SK-N-SH (cell line): ENCODE measurements at regions not wholly inside any gene's neighbourhood (a gene's known extent, or its start where the extent isn't known, plus 50 kb on each side); places are given as distances from the start of the nearest gene placed in this dataset.

Experiments used
- CHD2 ChIP-seq: fragments of 150-350 bp; IDR thresholded peaks from 2 replicates; pipeline ENCODE4 v1.6.1; 2018; ENCODE audit warnings: low read length; ENCODE audit not compliant: partially characterized antibody
- EP300 ChIP-seq, 2 experiments: IDR thresholded peaks; 2 replicates each; pipeline versions ENCODE4 v1.4.0 to v1.6.1; 2012; ENCODE audit warnings: borderline replicate concordance in 1 of 2, low read depth in 1 of 2, low read length in 1 of 2
- MAX ChIP-seq: IDR thresholded peaks from 2 replicates; pipeline ENCODE4 v1.4.0; 2012; ENCODE audit warnings: low read depth
- MXI1 ChIP-seq: IDR thresholded peaks from 2 replicates; pipeline ENCODE4 v1.6.1; 2012; ENCODE audit warnings: mild to moderate bottlenecking, low read depth, low read length, improper control_type of control experiment
- PBX3 ChIP-seq: IDR thresholded peaks from 2 replicates; pipeline ENCODE4; 2012
- RAD21 ChIP-seq: IDR thresholded peaks from 2 replicates; pipeline ENCODE4 v1.6.1; 2012; ENCODE audit warnings: mild to moderate bottlenecking, low read length
- TAF1 ChIP-seq: IDR thresholded peaks from 2 replicates; pipeline ENCODE4 v1.6.1; 2012; ENCODE audit warnings: low read depth, mild to moderate bottlenecking, low read length, moderate library complexity, borderline replicate concordance
- TCF12 ChIP-seq: IDR thresholded peaks from 2 replicates; pipeline ENCODE4 v1.4.0; 2012
- TF ChIP-seq, protein P1 (sequence below): fragments of 200-600 bp; sonication (generic); IDR thresholded peaks from 2 replicates; pipeline ENCODE4 v1.6.1; 2017; ENCODE audit warnings: antibody characterized with exemption, mild to moderate bottlenecking, moderate library complexity

- TF ChIP-seq EP300 (IDR thresholded peaks at IDR 0.05; ENCODE audit: borderline replicate concordance in 1 of 2, low read depth in 1 of 2, low read length in 1 of 2) (no peak; a peak in 1 of 4 replicates), CHD2 (peak; percentile 62), MXI1 (peak; percentile 82), TCF12 (peak; percentile 8; the same call in 1 of the 2 replicates), PBX3 (0 out of 2 replicates have a peak, but pooled peaks have one; percentile 22), RAD21 (peak; percentile 63), TAF1 (peak; percentile 21; the same call in 1 of the 2 replicates), MAX (peak; percentile 53)
- TF ChIP-seq, protein P1, sequence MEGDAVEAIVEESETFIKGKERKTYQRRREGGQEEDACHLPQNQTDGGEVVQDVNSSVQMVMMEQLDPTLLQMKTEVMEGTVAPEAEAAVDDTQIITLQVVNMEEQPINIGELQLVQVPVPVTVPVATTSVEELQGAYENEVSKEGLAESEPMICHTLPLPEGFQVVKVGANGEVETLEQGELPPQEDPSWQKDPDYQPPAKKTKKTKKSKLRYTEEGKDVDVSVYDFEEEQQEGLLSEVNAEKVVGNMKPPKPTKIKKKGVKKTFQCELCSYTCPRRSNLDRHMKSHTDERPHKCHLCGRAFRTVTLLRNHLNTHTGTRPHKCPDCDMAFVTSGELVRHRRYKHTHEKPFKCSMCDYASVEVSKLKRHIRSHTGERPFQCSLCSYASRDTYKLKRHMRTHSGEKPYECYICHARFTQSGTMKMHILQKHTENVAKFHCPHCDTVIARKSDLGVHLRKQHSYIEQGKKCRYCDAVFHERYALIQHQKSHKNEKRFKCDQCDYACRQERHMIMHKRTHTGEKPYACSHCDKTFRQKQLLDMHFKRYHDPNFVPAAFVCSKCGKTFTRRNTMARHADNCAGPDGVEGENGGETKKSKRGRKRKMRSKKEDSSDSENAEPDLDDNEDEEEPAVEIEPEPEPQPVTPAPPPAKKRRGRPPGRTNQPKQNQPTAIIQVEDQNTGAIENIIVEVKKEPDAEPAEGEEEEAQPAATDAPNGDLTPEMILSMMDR, result peak; percentile 69; the same call in 1 of the 2 replicates
These were observed 111.2 kb upstream of the BEND6 start for GRCh38 chr6:56843476-56844349.
